Stimulated activated CD8-positive, alpha-beta memory T cell treated with anti-CD3 and anti-CD28 coated beads, Interleukin-12 subunit alpha, Interleukin-12 subunit beta, amount 100 ng/mL, for 24 hours (primary cell): ENCODE measurements at regions not wholly inside any gene's neighbourhood (a gene's known extent, or its start where the extent isn't known, plus 50 kb on each side); places are given as distances from the start of the nearest gene placed in this dataset.
"Not testable (repeated sequence)": the region's sequence is repeated elsewhere in the genome, so short reads cannot be mapped to it uniquely, and the experiment has no call there.

Experiments used
- DNase-seq: peaks from one replicate; pipeline ENCODE4 v3.0.0-alpha.2; 2020; ENCODE audit errors: extremely low read depth

DNA sequence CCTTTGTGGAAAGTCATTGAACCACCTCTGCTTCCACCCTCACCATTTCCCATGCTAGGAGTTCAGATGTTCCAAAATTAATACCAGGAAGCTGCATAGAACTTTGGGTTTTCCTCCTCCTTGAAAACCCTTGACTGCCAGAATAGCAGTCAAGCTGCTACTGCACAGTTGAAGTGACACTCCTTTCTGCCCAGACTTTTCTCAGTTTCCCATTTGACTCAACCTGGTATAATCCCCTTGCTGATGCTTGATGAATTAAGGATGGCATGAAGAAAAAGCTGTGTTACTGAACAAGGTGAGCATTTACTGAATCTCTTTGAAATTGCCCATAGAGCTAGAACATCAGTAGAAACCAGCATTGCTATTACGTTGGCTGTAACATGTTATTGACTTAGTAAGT is 286.0 kb downstream of the EDEM1 start:
- no peak for DNase-seq

DNA sequence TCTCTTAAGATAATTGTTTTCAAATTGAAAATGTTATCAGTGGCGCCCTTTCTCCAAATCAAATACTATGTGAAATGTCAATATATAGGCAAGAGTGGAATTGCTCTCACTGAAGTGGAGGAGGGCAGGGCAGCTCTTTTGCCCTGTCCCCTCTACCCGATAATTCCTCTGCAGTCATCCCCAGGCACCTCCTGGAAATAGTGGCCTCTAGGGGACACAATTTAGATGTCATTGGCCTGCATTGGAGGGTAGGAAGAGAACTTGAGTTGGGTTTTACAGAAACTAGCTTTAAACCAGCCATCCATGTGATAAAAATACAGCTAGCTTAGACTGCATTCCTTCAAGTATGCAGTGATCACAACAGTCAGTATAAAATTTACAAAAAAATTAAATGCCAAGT is 288.9 kb downstream of the EDEM1 start:
- DNase-seq: no peak

DNA sequence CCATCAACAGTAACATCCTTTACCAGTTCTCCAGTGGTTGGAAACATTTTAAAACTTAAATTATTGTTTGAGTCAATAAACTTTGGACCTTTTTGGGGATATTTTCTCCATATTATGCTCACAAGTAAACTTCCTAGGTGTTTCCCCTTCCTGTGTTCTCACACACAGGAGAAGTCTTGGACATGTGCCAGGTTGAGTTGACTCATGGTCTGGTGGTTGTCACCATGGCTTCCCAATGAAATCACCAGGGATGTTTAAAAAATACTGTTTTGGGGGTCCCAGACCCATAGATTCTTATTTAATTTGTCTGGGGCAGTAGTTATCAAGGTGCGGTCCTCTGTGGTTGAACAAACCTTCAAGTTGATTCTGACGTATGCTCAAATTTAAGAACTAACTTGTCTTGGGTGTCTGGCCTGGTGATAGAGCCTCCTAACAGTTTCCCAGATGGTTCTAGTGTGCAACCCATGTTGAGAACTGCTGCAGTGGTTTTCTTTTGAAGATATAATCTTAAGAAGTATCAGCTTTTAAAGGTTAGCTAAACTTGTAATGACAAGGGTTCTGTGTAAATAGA is 291.8 kb downstream of the EDEM1 start:
- DNase-seq: no peak

DNA sequence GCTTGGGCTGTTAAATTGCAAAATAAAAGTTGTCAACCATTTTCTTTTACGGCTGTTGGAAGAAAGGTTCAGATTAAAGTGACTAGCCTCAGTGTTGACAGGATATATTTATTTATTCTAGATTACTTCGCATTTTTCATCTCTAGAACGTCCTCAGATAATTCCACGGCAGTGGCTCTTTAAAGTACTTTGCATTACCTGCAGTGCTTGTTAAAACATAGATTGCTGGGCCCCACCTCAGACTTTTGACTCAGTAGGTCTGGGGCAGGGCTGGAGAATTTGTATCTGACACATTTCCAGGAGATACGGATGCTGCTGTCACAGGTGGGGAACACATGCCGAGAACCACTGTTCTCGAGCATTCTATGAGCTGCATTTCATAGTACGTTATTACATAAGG is 292.7 kb downstream of the EDEM1 start:
- no peak for DNase-seq

DNA sequence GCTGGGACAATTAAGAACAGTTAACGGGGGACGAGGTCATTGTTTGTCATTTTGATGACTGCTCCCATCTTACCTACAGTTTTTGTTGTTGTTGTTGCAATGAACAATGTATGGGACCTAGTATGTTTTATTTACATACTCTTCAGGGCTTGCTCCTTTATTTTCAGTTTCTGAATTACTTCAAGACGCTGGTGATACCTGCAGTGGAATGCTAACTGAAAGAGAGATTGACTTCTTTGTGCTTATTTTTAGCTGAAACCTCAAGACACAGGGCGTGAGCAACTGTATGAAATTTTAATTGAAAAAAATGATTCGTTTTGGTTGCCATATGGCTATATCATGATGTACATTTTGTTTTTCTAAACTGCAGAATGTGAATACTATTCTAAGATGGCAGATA is 297.9 kb downstream of the EDEM1 start:
- DNase-seq: no peak

DNA sequence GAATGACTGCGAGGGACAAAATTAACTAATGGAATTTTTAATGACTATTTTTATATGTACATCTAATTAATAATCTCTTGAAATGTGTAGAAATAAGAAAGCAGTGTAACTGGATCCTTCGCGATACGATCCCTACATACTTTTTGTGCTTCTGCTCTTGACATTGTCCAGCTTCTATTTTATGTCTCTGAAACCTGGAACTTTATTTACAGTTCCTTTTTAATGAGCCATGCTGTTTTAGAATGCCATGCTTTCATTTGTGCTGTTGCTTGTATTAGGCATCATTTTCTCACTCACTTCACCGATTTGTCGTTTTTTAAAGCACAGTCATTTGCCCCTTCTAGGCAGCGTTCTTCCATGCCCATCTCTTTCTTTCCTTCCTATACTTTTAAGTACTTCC is 301.3 kb downstream of the EDEM1 start:
- DNase-seq: no peak

DNA sequence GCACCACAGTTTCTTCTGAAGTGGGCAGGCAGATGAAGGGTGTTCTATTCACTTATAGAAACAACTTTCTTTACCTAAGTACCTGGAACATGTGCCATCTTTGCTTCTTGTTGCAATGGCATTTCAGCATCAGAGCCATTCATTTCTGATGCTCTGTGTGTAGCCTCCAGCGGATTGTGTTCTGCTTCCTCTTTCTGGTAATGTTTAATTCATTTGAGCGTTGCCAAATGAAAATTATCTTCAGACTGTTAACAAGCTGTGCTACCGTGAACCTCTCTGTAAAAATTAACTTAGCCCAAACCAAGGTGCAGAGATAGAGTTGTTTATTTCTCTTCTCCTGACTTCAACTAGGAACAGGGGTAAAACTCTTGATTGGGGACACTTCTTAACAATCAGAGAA is 302.0 kb downstream of the EDEM1 start:
- DNase-seq: no peak

DNA sequence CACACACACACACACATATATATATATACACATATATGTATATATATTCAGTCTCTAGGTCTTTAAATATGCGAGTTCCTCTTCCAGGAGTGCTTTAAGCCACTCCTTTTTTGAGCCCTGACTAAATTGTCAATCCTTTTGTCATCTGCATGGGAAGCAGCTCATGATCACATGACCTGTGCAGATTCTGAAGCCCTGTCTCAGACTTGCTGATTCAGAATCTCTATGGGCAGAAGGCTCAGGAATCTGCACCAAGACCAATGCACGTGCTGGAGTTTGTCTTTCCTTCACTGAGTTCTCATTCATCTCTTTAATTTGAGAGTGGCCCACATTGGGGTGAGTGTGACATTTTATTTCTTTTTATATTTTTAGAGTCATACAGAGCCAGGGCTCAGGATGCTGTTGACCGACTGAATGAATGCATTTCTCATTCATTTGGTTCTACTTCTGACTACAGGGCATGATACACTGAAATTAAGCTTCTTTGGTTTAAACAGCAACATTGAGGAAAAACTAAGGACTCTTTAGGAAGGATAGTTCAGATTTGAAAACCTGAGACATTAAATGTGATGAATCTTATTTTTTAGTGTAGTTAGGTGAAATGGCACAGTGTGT is 307.5 kb downstream of the EDEM1 start:
- DNase-seq: no peak

DNA sequence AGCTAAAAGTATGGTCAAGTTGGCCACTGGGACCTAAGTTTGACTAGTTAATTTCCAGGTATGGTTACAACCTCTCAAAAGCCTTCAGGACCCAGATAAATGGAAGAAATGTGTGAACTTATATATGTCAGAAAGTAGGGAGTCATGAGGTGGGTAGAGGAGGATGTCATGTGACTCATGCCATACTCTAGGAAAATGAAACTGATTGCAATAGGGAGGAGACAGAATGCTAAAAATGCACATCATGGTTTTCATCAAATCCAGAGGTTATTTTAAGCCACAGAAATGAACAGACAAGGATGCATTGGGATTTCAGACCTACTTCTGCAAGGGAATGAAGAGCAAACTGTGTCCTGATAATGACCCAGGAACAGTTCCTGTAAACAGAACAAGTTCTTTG is 310.0 kb downstream of the EDEM1 start:
- DNase-seq: no peak

DNA sequence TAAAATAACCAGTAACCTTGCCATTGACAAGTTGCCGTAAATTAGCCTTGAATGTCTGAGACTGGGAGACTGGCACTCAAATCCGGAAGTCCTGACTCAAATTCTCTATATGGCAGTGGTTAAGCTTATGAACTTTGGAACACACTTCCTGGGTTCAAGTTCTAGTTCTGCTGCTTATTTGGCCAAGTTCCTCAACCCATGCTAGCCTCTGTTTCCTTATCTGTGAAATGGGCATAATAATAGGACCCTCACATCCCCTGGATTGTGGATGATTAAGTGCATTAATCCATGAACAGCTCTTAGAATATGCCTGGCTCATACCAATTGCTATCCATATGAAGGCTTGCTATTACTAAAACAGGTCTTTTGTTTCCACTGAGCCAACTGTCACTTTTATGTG is 311.5 kb downstream of the EDEM1 start:
- no peak for DNase-seq

DNA sequence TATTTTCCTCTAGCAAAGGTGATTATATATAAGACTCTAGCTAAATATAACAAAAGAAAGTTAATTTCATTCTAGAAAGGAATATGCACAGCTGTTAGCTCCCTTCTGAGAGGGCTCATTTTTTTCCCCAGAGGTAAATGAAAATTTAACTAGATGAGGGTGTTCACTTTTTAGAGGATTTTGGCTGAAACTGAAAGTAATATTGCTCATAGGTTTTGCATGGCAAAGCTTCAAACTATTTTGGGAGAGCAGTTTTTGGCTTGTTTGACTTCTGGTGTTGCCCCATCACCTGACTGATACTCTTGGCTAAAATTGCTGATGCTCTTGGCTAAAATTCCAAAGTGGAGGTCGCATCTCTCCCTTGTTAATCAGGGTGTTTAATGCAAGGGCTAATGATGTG is 311.9 kb downstream of the EDEM1 start:
- DNase-seq: no peak

DNA sequence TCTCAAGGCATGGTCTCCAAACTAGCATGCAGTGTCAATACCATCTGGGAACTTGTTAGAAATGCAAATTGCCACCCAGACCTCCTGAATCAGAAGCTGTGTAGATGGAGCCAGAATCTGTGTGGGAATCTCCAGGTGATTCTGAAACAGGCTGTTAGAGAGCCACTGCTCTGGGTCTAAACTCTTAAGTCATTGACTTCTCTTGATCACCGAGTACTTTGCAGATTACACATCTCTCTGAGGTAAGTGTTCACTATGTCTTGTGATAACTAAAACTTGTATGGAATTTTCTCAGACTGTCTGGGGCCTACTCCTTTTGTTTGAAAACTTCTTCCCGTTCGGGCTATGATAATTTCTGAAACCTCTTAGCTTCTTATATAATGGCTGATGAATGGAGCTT is 315.6 kb downstream of the EDEM1 start:
- DNase-seq: no peak

DNA sequence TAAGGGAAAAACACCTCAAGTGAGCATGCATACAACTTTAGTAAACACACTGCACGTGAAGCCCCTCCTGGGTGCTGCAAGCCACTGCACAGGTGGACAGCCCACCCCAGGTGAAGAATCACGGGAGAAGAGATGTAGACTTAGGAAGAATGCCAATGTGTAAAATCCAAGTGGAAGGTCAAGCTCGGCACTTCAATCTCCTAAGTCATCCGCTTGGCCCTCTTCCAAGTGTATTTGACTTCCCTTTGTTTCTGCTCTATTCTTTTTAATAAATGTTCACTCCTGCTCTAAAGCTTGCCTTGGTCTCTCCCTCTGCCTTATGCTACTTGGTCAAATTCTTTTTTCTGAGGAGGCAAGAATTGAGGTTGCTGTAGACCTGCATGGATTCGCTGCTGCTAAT is 316.6 kb downstream of the EDEM1 start:
- DNase-seq: no peak

DNA sequence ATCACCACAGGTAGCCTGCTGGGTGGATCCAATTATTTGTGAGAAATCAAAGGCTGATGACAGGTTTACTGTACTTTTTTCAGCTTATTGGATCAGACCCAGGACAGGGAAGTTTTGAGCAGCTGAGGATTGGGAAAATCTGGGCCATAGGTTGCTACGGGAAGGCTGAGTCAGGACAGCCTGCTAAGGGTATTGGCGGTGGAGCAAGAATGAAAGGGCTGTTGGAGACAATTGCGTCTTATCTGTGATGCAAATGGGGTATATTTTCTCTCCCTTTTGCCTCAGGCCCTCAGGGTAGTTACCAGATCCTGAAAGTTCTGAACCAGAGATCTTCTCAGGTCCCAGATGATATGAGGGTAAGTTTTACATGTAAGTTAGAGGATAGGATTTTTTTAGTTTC is 317.7 kb downstream of the EDEM1 start:
- no peak for DNase-seq

DNA sequence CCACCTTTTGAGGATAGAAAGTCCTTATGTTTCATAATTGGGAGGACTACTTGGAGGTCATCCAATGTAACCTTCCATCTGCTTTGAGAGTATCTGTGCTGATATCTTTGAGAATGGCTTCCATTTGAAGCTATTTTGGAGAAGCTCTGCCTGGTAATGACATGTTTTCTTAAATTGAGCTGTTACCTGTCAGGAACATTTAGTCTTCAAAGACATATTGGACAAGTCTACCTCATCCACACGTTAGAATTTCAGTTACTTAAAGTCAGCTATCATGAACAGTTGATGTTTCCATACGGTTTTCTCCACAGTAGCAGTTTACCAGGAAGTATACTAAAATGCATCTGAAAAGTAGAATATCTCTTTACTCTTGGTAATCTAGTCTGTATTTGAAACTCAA is 318.5 kb downstream of the EDEM1 start:
- DNase-seq: no peak

DNA sequence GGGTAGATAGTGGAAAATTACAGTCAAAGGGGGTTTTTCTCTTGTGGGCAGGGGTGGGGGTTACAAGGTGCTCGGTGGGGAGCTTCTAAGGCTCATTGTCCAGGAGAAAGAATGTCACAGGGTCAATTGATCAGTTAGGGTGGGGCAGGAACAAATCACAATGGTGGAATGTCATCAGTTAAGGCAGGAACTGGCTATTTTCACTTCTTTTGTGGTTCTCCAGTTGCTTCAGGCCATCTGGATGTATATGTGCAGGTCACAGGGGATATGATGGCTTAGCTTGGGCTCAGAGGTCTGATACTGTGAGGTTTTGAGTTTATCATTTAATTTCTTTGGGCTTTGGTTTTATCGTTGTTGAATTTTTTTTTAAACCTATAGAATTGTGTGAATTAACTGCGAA is 321.4 kb downstream of the EDEM1 start:
- DNase-seq: not testable (repeated sequence)

DNA sequence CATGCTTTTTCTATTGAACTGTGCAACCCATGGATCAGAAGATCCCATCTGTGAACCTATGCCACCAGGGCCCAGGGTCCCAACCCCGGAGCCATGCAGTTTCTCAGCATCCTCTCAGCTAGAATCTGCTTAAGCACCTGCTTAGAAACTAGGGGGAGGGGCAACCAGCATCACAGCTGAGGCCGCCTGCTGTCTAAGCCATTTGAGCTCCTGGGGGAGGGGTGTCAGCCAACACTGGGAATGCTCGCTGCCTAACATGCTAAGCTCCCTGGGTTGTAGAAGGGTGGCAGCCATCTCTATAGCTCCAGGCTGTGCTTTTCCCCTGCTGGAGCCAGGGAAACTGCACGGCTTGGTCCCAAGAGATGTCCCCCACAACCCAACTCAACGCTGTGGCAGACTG is 322.8 kb downstream of the EDEM1 start:
- DNase-seq: no peak

DNA sequence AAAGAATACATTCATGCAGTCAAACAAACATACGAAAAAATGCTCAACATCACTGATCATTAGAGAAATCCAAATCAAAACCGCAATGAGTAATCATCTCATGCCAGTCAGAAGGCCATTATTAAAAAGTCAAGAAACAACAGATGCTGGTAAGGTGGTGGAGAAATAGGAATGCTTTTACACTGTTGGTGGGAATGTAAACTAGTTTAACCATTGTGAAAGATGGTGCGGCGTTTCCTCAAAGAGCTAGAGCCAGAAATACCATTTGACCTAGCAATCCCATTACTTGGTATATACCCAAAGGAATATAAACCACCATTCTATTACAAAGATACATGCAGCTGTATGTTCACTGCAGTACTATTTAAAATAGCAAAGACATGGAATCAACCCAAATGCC is 330.4 kb downstream of the EDEM1 start:
- DNase-seq: no peak

DNA sequence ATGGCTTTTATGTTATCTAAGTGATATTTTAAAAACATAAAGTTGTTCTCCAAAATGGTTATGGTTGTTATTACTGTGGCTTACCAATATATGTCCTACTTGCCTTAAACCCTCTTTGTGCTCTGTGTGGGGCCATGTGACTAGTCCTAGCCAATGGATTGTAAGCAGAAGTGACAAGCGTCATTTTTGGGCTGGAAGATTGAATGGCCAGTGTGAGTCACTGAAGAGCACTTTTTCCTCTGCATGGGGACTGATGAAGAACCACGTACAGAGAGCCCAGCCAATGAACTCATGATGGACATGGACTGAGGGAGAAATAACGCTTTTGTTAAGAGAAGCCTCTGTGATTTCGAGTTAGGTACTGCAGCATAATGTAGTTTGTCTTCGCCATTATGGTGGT is 332.7 kb downstream of the EDEM1 start:
- DNase-seq: no peak

DNA sequence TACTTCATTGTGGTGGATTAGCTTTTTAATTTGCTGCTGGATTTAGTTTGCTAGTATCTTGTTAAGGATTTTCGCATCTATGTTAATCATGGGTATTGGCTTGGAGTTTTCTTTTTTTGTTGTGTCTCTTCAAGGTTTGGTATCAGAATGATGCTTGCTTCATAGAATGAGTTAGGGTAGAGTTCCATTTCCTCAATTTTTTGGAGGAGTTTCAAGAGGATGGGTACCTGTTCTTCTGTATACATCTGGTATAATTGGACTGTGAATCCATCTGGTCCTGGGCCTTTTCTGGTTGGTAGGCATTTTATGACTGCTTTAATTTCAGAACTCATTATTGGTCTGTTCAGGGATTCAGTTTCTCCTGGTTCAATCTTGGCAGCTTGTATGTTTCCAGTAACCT is 335.6 kb downstream of the EDEM1 start:
- DNase-seq: no peak

DNA sequence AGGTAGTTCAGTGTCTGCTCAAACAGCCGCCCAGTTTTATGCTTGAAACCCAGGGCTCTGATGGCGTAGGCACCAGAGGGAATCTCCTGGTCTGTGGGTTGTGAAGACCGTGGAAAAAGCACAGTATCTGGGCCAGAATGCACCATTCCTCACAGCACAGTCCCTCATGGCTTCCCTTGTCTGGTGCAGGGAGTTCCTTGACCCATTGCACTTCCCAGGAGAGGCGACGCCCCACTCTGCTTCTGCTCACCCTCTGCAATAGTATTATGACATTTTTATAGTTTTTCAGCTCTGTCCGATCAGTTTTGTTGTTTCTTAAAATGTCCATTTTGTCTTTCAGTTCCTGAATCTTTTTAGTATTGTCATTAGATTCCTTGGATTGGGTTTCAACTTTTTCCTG is 343.5 kb downstream of the EDEM1 start:
- DNase-seq: no peak

DNA sequence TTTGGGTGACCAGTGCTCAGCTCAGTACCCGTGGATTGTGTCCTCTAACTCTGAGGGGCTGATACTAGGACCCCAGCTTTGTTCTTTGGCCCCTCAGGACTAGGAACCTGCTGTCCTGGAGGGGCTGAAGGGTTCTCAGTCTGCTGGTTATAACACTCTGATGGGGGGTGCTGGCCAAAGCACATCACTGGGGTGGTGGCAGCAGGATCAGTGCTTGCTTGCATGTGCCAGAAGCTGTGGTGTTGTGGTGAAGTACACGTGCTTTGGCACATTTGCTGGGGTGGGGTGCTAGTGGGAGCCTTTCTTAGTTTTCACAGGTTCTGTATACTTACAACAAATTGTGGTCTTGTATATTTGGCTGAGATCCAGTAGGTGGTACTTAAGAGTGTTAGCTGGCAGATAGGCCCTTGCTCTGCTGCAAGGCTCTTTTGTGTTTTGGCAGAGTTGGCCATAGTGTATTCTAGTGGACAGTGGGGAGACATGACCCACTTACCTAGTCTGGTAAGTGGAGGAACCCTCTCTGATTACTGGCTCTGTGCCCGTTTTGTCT is 344.3 kb downstream of the EDEM1 start:
- no peak for DNase-seq

DNA sequence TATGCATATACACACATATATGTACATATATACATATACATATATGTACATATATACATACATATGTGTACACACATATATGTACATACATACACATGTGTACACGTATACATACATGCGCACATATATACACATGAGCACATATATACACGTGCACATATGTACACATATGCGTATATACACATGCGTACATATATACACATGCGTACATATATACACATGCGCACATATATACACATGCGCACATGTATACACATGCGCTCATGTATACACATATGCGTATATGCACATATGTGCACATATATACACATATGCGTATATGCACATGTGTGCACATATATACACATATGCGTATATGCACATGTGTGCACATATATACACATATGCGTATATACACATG is 353.0 kb downstream of the EDEM1 start:
- no peak for DNase-seq

DNA sequence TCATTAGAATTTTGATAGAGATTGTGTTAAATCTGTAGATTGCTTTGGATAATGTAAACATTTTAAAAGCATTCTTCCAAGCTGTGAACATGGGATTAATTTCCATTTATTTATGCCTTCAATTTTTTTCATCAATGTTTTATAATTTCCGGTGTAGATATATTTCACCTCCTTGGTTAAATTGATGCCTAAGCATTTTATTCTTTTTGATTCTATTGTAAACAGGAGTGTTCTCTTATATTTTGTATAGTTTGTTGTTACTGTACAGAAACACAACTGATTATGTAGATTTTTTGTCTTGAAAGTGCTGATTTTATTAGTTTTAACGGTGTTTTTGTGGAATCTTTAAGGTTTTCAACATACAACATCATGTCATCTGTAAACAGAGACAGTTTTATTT is 355.0 kb downstream of the EDEM1 start:
- DNase-seq: no peak
